SK-N-SH (cell line): ENCODE measurements at regions not wholly inside any gene's neighbourhood (a gene's known extent, or its start where the extent isn't known, plus 50 kb on each side); places are given as distances from the start of the nearest gene placed in this dataset.

Experiments used
- CTCF ChIA-PET: fragments of 300-600, 350-600 bp; formaldehyde crosslinking; extraction: SDS; loops from one replicate; lab custom pipeline; 2021; lab: Yijun Ruan, JAX
- POLR2A ChIA-PET: fragments of 350-600 bp; sonication (Branson Sonifier 250); formaldehyde crosslinking; extraction: SDS; loops from one replicate; lab custom pipeline; 2020; ENCODE audit warnings: antibody characterized with exemption, inconsistent platforms; lab: Yijun Ruan, JAX
- DNase-seq: peaks from one replicate; pipeline ENCODE4 v3.0.0; 2012
- H2AFZ ChIP-seq: fragments of 200-600 bp; sonication (generic); 2 replicates; pipeline ENCODE4 v1.8.1; 2016; ENCODE audit warnings: antibody characterized with exemption, mild to moderate bottlenecking, low read depth
- H3F3A ChIP-seq: fragments of 200-600 bp; sonication (generic); replicated peaks from 2 replicates; pipeline ENCODE3; 2016; ENCODE audit warnings: antibody characterized with exemption, mild to moderate bottlenecking; ENCODE audit not compliant: insufficient read depth
- H3K27ac ChIP-seq, 2 experiments: fragments of 200-500 bp in 1 of 2; fragments of 200-600 bp in 1 of 2; sonication (Bioruptor generic) in 1 of 2; sonication (generic), shearing (Covaris generic) in 1 of 2; 2 replicates each; pipeline versions ENCODE4 v1.5.1 to v1.6.1; 2014 to 2016; ENCODE audit warnings: low read depth in 2 of 2, inconsistent platforms in 1 of 2, low read length in 1 of 2, mild to moderate bottlenecking in 1 of 2, mixed read lengths in 1 of 2
- H3K27me3 ChIP-seq: fragments of 200-600 bp; sonication (generic), shearing (Covaris generic); 2 replicates; pipeline ENCODE4 v1.6.1; 2016; ENCODE audit warnings: mixed run types; ENCODE audit not compliant: insufficient read depth
- H3K36me3 ChIP-seq, 2 experiments: fragments of 200-500 bp in 1 of 2; fragments of 200-600 bp in 1 of 2; sonication (Bioruptor generic) in 1 of 2; sonication (generic) in 1 of 2; replicated peaks in 1 of 2; 2 replicates each; pipeline versions ENCODE3 to v1.5.1; 2014 to 2016; ENCODE audit warnings: low read length in 1 of 2, mild to moderate bottlenecking in 1 of 2; ENCODE audit not compliant: insufficient read depth in 2 of 2, control insufficient read depth in 1 of 2
- H3K4me1 ChIP-seq, 2 experiments: fragments of 200-500 bp in 1 of 2; fragments of 200-600 bp in 1 of 2; sonication (Bioruptor generic) in 1 of 2; sonication (generic), shearing (Covaris generic) in 1 of 2; 2 replicates each; pipeline versions ENCODE4 v1.5.1 to v1.6.1; 2014 to 2016; ENCODE audit warnings: low read depth in 1 of 2, low read length in 1 of 2, mixed run types in 1 of 2; ENCODE audit not compliant: insufficient read depth in 2 of 2, control insufficient read depth in 1 of 2
- H3K4me2 ChIP-seq: fragments of 200-600 bp; sonication (generic), shearing (Covaris generic); 2 replicates; pipeline ENCODE4 v1.6.1; 2017; ENCODE audit warnings: mixed run types
- H3K4me3 ChIP-seq, 2 experiments: fragments of 200-500 bp in 1 of 2; fragments of 200-600 bp in 1 of 2; sonication (Bioruptor generic) in 1 of 2; sonication (generic), shearing (Covaris generic) in 1 of 2; 2 replicates each; pipeline versions ENCODE4 v1.5.1 to v1.8.1; 2014 to 2016; ENCODE audit warnings: low read depth in 2 of 2, inconsistent platforms in 1 of 2, low read length in 1 of 2, mild to moderate bottlenecking in 1 of 2, mixed read lengths in 1 of 2, moderate library complexity in 1 of 2
- H3K79me2 ChIP-seq: fragments of 200-600 bp; sonication (generic); 2 replicates; pipeline ENCODE4 v1.8.1; 2017; ENCODE audit warnings: mild to moderate bottlenecking; ENCODE audit not compliant: insufficient read depth
- H3K9ac ChIP-seq: fragments of 200-600 bp; sonication (generic); 2 replicates; pipeline ENCODE4 v1.6.1; 2017; ENCODE audit warnings: mixed run types
- H3K9me2 ChIP-seq: fragments of 200-600 bp; sonication (generic); 2 replicates; pipeline ENCODE4 v1.6.1; 2017; ENCODE audit warnings: mixed run types
- H3K9me3 ChIP-seq: fragments of 200-600 bp; sonication (generic); 2 replicates; pipeline ENCODE4 v1.6.1; 2017; ENCODE audit warnings: mixed run types, mild to moderate bottlenecking, moderate library complexity
- H4K20me1 ChIP-seq: fragments of 200-600 bp; sonication (generic); 2 replicates; pipeline ENCODE4 v1.6.1; 2017; ENCODE audit warnings: mild to moderate bottlenecking, mixed run types; ENCODE audit not compliant: insufficient read depth
- CHD2 ChIP-seq: fragments of 150-350 bp; IDR thresholded peaks from 2 replicates; pipeline ENCODE4 v1.6.1; 2018; ENCODE audit warnings: low read length; ENCODE audit not compliant: partially characterized antibody
- CTCF ChIP-seq: fragments of 200-600 bp; sonication (generic); IDR thresholded peaks from 2 replicates; pipeline ENCODE4 v1.6.1; 2017; ENCODE audit warnings: antibody characterized with exemption, mild to moderate bottlenecking, moderate library complexity
- ELF1 ChIP-seq: IDR thresholded peaks from 2 replicates; pipeline ENCODE4 v1.4.0; 2012
- EP300 ChIP-seq, 2 experiments: IDR thresholded peaks; 2 replicates each; pipeline versions ENCODE4 v1.4.0 to v1.6.1; 2012; ENCODE audit warnings: borderline replicate concordance in 1 of 2, low read depth in 1 of 2, low read length in 1 of 2
- EZH2phosphoT487 ChIP-seq: fragments of 200-600 bp; sonication (generic); IDR thresholded peaks from 2 replicates; pipeline ENCODE4 v1.6.1; 2017; ENCODE audit warnings: low read depth, mixed run types, mild to moderate bottlenecking, antibody characterized with exemption, moderate library complexity, borderline replicate concordance
- FOSL2 ChIP-seq: IDR thresholded peaks from 2 replicates; pipeline ENCODE4 v1.4.0; 2012; ENCODE audit warnings: low read depth, mild to moderate bottlenecking, moderate library complexity, borderline replicate concordance
- FOXM1 ChIP-seq: IDR thresholded peaks from 2 replicates; pipeline ENCODE4 v1.4.0; 2012; ENCODE audit warnings: low read depth, mild to moderate bottlenecking
- GATA2 ChIP-seq: sonication (generic); formaldehyde crosslinking; IDR thresholded peaks from 2 replicates; pipeline ENCODE4 v1.5.0; 2020; ENCODE audit warnings: mild to moderate bottlenecking, missing genetic modification reagents
- IRF3 ChIP-seq: fragments of 150-350 bp; IDR thresholded peaks from 2 replicates; pipeline ENCODE4 v1.6.1; 2016; ENCODE audit warnings: mild to moderate bottlenecking, low read depth, low read length
- MXI1 ChIP-seq: IDR thresholded peaks from 2 replicates; pipeline ENCODE4 v1.6.1; 2012; ENCODE audit warnings: mild to moderate bottlenecking, low read depth, low read length, improper control_type of control experiment
- NFIC ChIP-seq: IDR thresholded peaks from 2 replicates; pipeline ENCODE4 v1.4.0; 2012; ENCODE audit warnings: borderline replicate concordance
- PBX3 ChIP-seq: IDR thresholded peaks from 2 replicates; pipeline ENCODE4; 2012
- RCOR1 ChIP-seq: fragments of 150-350 bp; IDR thresholded peaks from 2 replicates; pipeline ENCODE4 v1.6.1; 2017; ENCODE audit warnings: antibody characterized with exemption, low read length
- REST ChIP-seq: IDR thresholded peaks from 2 replicates; pipeline ENCODE4 v1.6.1; 2012; ENCODE audit warnings: mild to moderate bottlenecking, low read depth, low read length, moderate library complexity
- RFX5 ChIP-seq: IDR thresholded peaks from 2 replicates; pipeline ENCODE4 v1.6.1; 2012; ENCODE audit warnings: mild to moderate bottlenecking, improper control_type of control experiment, low read length
- SIN3A ChIP-seq: IDR thresholded peaks from 2 replicates; pipeline ENCODE4 v1.6.1; 2012; ENCODE audit warnings: low read depth, mild to moderate bottlenecking, low read length, moderate library complexity, borderline replicate concordance
- SMC3 ChIP-seq: IDR thresholded peaks from 2 replicates; pipeline ENCODE4 v1.6.1; 2012; ENCODE audit warnings: low read depth, low read length, improper control_type of control experiment
- TEAD4 ChIP-seq: IDR thresholded peaks from 2 replicates; pipeline ENCODE4 v1.4.0; 2012; ENCODE audit warnings: mild to moderate bottlenecking, borderline replicate concordance; ENCODE audit not compliant: insufficient read depth
- USF1 ChIP-seq: IDR thresholded peaks from 2 replicates; pipeline ENCODE4 v1.4.0; 2012; ENCODE audit warnings: low read depth, borderline replicate concordance
- ZBTB33 ChIP-seq: IDR thresholded peaks from 2 replicates; pipeline ENCODE4 v1.4.0; 2012; ENCODE audit warnings: low read depth, borderline replicate concordance
- WGBS: methylation state at CpG from one replicate; pipeline ENCODE4 v1.1.6; 2017; ENCODE audit warnings: low lambda C conversion rate; 5-methylcytosine and 5-hydroxymethylcytosine counted together

- TF ChIP-seq SMC3 (no peak), MXI1 (no peak), SIN3A (no peak), EP300 (IDR thresholded peaks at IDR 0.05; ENCODE audit: borderline replicate concordance in 1 of 2, low read depth in 1 of 2, low read length in 1 of 2) (no peak)
These were observed 75.5 kb upstream of the DST start (continued) for GRCh38 chr6:56718236-56718635.

GRCh38 chr6:56716229-56716628 lies 73.5 kb upstream of the DST start:
- CTCF ChIA-PET: interaction anchor here (1.1 to 9.3 kb wide), 5 partner anchors 9 to 137 kb away, joined by 3 to 120 read pairs (median 4); no protein-coding TSS in a partner anchor
- Histone ChIP-seq H3K9ac (peak overlapping the region; percentile 35), H3K4me3 (peak overlapping the region in 1 of 2 experiments; percentile 1; a peak in 1 of 4 replicates), H2AFZ (no peak overlapping the region), H3K27me3 (no peaks in the 10 kb centered on the region), H3K4me1 (peaks cover 16 to 33% of the 10 kb centered on the region in 2 experiments), H3K9me2 (no peaks in the 10 kb centered on the region), H3K27ac (peak overlapping the region; percentile 79 to 91; a peak in 3 of 4 replicates), H3K4me2 (peak overlapping the region; percentile 68), H3F3A (peaks cover 56% of the 10 kb centered on the region), H3K36me3 (peaks cover 3 to 11% of the 10 kb centered on the region in 2 experiments), H3K9me3 (no peaks in the 10 kb centered on the region), H3K79me2 (peaks cover 95% of the 10 kb centered on the region), H4K20me1 (no peaks in the 10 kb centered on the region; the same call in 1 of the 2 replicates)
- DNase-seq: no peak
- 19% methylated on average over 3 of the region's 3 CpGs for WGBS
- POLR2A ChIA-PET: no interaction called here
- no peak for TF ChIP-seq CHD2
- TF ChIP-seq EZH2phosphoT487: no peak
- peak; percentile 63; the same call in 1 of the 2 replicates for TF ChIP-seq NFIC
- no peak for TF ChIP-seq SIN3A
- TF ChIP-seq REST: no peak
- TF ChIP-seq ZBTB33: no peak
- peak; percentile 77; the same call in 1 of the 2 replicates for TF ChIP-seq FOSL2
- no peak for TF ChIP-seq ELF1
- peak in 1 of 2 experiments; percentile 88; a peak in 1 of 4 replicates for TF ChIP-seq EP300 (IDR thresholded peaks at IDR 0.05; ENCODE audit: borderline replicate concordance in 1 of 2, low read depth in 1 of 2, low read length in 1 of 2)
- peak; percentile 73; the same call in 1 of the 2 replicates for TF ChIP-seq TEAD4
- no peak for TF ChIP-seq USF1
- no peak for TF ChIP-seq RCOR1
- TF ChIP-seq FOXM1: no peak
- no peak for TF ChIP-seq GATA2
- TF ChIP-seq IRF3: no peak
- no peak for TF ChIP-seq CTCF
- peak; percentile 84 for TF ChIP-seq PBX3
- TF ChIP-seq RFX5: no peak
